ENCODE measurements at regions not wholly inside any gene's neighbourhood (a gene's known extent, or its start where the extent isn't known, plus 50 kb on each side); places are given as distances from the start of the nearest gene placed in this dataset.

DNA sequence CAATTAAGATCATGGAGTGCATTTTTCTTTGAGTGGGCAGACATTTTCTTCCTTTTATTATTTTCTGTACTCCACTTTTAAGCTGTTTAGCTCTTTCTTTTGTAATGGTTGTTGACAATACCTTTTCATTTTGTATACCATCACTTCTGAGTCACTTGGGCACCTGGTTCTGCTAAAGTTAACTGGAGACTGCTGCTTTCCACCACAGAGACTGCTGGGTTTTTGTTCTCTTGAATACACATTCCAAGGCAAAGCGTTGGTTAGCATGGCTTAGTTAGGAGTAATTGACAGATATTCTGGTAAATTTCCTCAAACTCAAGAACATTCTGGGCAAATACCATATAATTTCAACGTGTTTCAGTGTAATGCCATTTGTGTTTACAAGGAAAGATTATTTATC lies 541.9 kb upstream of the CELF2 start:
- no peak overlapping the region for H3K27ac ChIP-seq (ENCODE audit: low read length)
- H3K9me2 ChIP-seq (replicated peaks; ENCODE audit: insufficient read depth, low read length): no peaks in the 10 kb centered on the region
- H3K9me3 ChIP-seq (ENCODE audit: low read length): no peaks in the 10 kb centered on the region
- H3K4me1 ChIP-seq (ENCODE audit: low read length): no peaks in the 10 kb centered on the region
- no peaks in the 10 kb centered on the region for H3K36me3 ChIP-seq (ENCODE audit: insufficient read depth, low read length)
- no peaks in the 10 kb centered on the region for H3K27me3 ChIP-seq (ENCODE audit: low read length)
- H3K4me3 ChIP-seq (ENCODE audit: low read length): no peak overlapping the region
- no peak overlapping the region for H3K4me2 ChIP-seq (ENCODE audit: low read depth, low read length, poor library complexity, severe bottlenecking)
- no peaks in the 10 kb centered on the region for H3K79me2 ChIP-seq (ENCODE audit: low read length)
- H4K20me1 ChIP-seq (ENCODE audit: insufficient read depth, low read depth, low read length): no peaks in the 10 kb centered on the region
- H3K9ac ChIP-seq (ENCODE audit: low read length): no peak overlapping the region
- H2AFZ ChIP-seq (ENCODE audit: low read length): no peak overlapping the region
- DNase-seq: no peak

DNA sequence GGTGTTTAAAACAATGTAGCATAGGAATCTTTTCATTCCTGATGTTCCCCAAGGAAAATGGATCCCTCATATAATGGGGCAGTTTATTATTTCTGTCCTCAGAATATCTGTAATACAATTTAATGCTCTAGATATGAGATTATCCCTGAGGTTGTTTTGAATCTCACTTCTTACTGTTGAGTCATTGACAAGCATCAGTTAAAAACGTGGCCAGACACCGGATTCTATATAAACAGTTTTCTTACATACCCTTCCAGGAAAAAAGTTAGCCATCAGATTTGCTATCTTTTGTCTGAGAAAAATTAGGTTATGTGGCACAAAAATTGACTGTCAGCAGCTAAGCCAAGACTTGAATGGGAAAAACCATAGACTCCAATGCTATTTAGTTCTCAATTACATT lies 539.8 kb upstream of the CELF2 start:
- no peak overlapping the region for H3K27ac ChIP-seq (ENCODE audit: low read length)
- H3K27me3 ChIP-seq (ENCODE audit: low read length): no peaks in the 10 kb centered on the region
- no peaks in the 10 kb centered on the region for H3K4me1 ChIP-seq (ENCODE audit: low read length)
- no peak overlapping the region for H3K4me3 ChIP-seq (ENCODE audit: low read length)
- H3K9me3 ChIP-seq (ENCODE audit: low read length): no peaks in the 10 kb centered on the region
- DNase-seq: no peak
- no peak overlapping the region for H3K9ac ChIP-seq (ENCODE audit: low read length)
- H3K9me2 ChIP-seq (replicated peaks; ENCODE audit: insufficient read depth, low read length): no peaks in the 10 kb centered on the region
- H3K4me2 ChIP-seq (ENCODE audit: low read depth, low read length, poor library complexity, severe bottlenecking): no peak overlapping the region
- H2AFZ ChIP-seq (ENCODE audit: low read length): no peak overlapping the region
- no peaks in the 10 kb centered on the region for H3K36me3 ChIP-seq (ENCODE audit: insufficient read depth, low read length)
- H4K20me1 ChIP-seq (ENCODE audit: insufficient read depth, low read depth, low read length): no peaks in the 10 kb centered on the region
- no peaks in the 10 kb centered on the region for H3K79me2 ChIP-seq (ENCODE audit: low read length)

- Histone ChIP-seq H3K4me2 (ENCODE audit: low read depth, low read length, poor library complexity, severe bottlenecking) (no peak overlapping the region), H3K4me1 (ENCODE audit: low read length) (no peaks in the 10 kb centered on the region), H3K27ac (ENCODE audit: low read length) (no peak overlapping the region), H3K27me3 (ENCODE audit: low read length) (no peaks in the 10 kb centered on the region), H3K36me3 (ENCODE audit: insufficient read depth, low read length) (no peaks in the 10 kb centered on the region), H3K9me2 (replicated peaks; ENCODE audit: insufficient read depth, low read length) (no peaks in the 10 kb centered on the region), H3K9me3 (ENCODE audit: low read length) (no peaks in the 10 kb centered on the region), H3K4me3 (ENCODE audit: low read length) (no peak overlapping the region), H3K79me2 (ENCODE audit: low read length) (no peaks in the 10 kb centered on the region), H2AFZ (ENCODE audit: low read length) (no peak overlapping the region), H3K9ac (ENCODE audit: low read length) (no peak overlapping the region), H4K20me1 (ENCODE audit: insufficient read depth, low read depth, low read length) (no peaks in the 10 kb centered on the region)
- DNase-seq: no peak
These were observed 538.2 kb upstream of the CELF2 start for GRCh38 chr10:10479465-10479864.

DNA sequence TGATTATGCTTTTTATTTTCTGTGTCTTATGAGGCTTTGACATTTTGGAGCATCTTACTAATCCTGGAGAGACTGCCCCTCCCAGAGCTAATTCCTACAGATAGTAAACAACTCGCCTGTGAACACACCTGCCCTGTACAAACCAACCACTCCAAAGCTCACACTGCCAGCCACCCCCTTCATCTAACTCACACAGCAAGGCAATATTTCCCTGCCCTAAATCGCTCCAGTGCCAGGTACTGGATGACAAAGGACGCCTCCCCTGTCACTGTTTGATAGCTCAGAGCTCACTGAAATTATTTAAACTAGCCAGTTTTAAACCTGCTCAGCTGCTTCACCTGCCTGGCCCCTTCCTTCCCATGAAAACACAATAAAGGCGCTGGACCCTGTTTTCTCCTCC lies 535.1 kb upstream of the CELF2 start:
- Histone ChIP-seq H3K4me1 (ENCODE audit: low read length) (no peaks in the 10 kb centered on the region), H3K9ac (ENCODE audit: low read length) (no peak overlapping the region), H3K9me2 (replicated peaks; ENCODE audit: insufficient read depth, low read length) (no peaks in the 10 kb centered on the region), H2AFZ (ENCODE audit: low read length) (no peak overlapping the region), H3K4me3 (ENCODE audit: low read length) (no peak overlapping the region), H3K36me3 (ENCODE audit: insufficient read depth, low read length) (no peaks in the 10 kb centered on the region), H3K9me3 (ENCODE audit: low read length) (no peaks in the 10 kb centered on the region), H3K27me3 (ENCODE audit: low read length) (no peaks in the 10 kb centered on the region), H4K20me1 (ENCODE audit: insufficient read depth, low read depth, low read length) (no peaks in the 10 kb centered on the region), H3K27ac (ENCODE audit: low read length) (no peak overlapping the region), H3K4me2 (ENCODE audit: low read depth, low read length, poor library complexity, severe bottlenecking) (no peak overlapping the region), H3K79me2 (ENCODE audit: low read length) (no peaks in the 10 kb centered on the region)
- DNase-seq: no peak

DNA sequence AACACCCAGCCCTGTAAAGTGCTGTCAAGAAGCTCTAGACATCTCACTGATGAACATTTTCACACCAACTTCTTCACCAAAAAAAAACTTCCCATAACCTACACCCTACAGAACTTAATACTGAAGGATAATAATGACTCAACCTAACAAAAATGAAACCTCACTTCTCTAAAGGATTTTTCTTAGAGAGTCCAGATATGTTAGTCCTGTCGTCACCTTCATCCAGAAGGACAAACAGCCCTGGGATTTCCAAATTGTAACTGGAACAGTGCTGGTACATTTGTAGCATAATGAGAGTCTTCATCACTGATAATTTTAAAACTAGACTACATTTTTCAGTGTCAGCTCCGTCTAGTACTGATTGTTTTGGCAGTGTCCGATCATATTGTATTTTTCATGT lies 528.6 kb upstream of the CELF2 start:
- H3K9ac ChIP-seq (ENCODE audit: low read length): no peak overlapping the region
- no peak overlapping the region for H2AFZ ChIP-seq (ENCODE audit: low read length)
- H4K20me1 ChIP-seq (ENCODE audit: insufficient read depth, low read depth, low read length): no peaks in the 10 kb centered on the region
- no peaks in the 10 kb centered on the region for H3K27me3 ChIP-seq (ENCODE audit: low read length)
- H3K4me2 ChIP-seq (ENCODE audit: low read depth, low read length, poor library complexity, severe bottlenecking): no peak overlapping the region
- no peaks in the 10 kb centered on the region for H3K4me1 ChIP-seq (ENCODE audit: low read length)
- H3K79me2 ChIP-seq (ENCODE audit: low read length): no peaks in the 10 kb centered on the region
- H3K9me3 ChIP-seq (ENCODE audit: low read length): no peaks in the 10 kb centered on the region
- no peak overlapping the region for H3K27ac ChIP-seq (ENCODE audit: low read length)
- no peaks in the 10 kb centered on the region for H3K36me3 ChIP-seq (ENCODE audit: insufficient read depth, low read length)
- DNase-seq: no peak
- H3K9me2 ChIP-seq (replicated peaks; ENCODE audit: insufficient read depth, low read length): no peaks in the 10 kb centered on the region
- H3K4me3 ChIP-seq (ENCODE audit: low read length): no peak overlapping the region

DNA sequence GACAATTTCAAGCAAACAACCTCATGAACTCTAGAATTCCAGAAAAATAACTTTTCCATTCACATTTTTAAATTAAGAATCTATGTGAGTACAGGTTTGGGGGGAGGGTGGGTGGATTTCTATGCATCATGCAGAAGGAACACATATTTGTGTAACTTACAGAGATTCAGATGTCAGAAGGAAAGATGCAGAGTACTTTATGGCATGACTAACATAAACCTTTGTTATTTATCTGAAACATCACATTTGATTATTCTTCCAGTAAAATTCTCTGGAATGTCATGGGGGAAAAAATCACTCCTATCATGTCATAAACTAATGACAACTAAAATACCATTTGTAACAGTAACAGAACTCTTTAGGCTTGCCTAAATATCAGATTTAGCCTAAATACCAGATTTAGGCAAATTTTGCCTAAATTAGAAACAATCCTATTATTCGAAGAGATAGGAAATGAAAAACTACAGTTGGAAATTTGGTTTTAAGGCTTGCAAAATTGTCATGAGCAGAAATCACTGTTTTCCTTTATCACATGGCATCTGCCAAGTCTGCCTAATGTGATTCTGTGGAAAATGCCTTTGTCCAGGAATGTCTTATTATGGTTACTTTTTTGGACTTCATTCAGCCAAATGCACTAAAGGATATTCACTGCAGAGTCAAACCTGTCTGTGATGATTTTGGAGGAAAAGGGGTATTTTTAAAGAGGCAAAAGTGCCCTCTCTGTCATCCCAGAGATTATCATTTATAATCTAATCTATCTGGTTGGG lies 527.7 kb upstream of the CELF2 start:
- no peaks in the 10 kb centered on the region for H3K4me1 ChIP-seq (ENCODE audit: low read length)
- no peaks in the 10 kb centered on the region for H3K9me2 ChIP-seq (replicated peaks; ENCODE audit: insufficient read depth, low read length)
- H3K4me3 ChIP-seq (ENCODE audit: low read length): no peak overlapping the region
- H4K20me1 ChIP-seq (ENCODE audit: insufficient read depth, low read depth, low read length): no peaks in the 10 kb centered on the region
- H3K9me3 ChIP-seq (ENCODE audit: low read length): no peaks in the 10 kb centered on the region
- no peak overlapping the region for H3K4me2 ChIP-seq (ENCODE audit: low read depth, low read length, poor library complexity, severe bottlenecking)
- no peak overlapping the region for H3K9ac ChIP-seq (ENCODE audit: low read length)
- H3K27ac ChIP-seq (ENCODE audit: low read length): no peak overlapping the region
- H3K27me3 ChIP-seq (ENCODE audit: low read length): no peaks in the 10 kb centered on the region
- no peaks in the 10 kb centered on the region for H3K79me2 ChIP-seq (ENCODE audit: low read length)
- DNase-seq: no peak
- no peaks in the 10 kb centered on the region for H3K36me3 ChIP-seq (ENCODE audit: insufficient read depth, low read length)
- no peak overlapping the region for H2AFZ ChIP-seq (ENCODE audit: low read length)

DNA sequence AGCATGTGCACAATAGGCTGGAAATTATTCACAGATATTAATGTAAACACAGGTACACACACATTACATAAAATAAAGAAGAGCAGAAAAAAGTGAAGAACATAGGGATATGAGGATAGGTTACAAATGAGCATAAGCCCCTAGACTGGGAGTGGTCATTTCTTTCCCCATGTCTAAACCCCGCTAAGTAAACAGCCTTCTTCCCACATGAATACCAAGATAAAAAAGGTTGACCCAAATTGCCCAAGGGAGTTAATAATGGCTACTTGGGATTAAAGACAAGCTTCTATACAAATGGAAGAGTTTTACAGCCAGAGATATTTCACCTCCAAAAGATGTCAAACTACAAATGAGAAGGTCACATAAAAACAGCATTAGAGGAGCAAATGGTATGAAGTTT lies 527.1 kb upstream of the CELF2 start:
- no peaks in the 10 kb centered on the region for H3K79me2 ChIP-seq (ENCODE audit: low read length)
- H4K20me1 ChIP-seq (ENCODE audit: insufficient read depth, low read depth, low read length): no peaks in the 10 kb centered on the region
- H3K9ac ChIP-seq (ENCODE audit: low read length): no peak overlapping the region
- H2AFZ ChIP-seq (ENCODE audit: low read length): no peak overlapping the region
- no peaks in the 10 kb centered on the region for H3K9me3 ChIP-seq (ENCODE audit: low read length)
- no peaks in the 10 kb centered on the region for H3K9me2 ChIP-seq (replicated peaks; ENCODE audit: insufficient read depth, low read length)
- H3K4me1 ChIP-seq (ENCODE audit: low read length): no peaks in the 10 kb centered on the region
- no peak for DNase-seq
- H3K4me3 ChIP-seq (ENCODE audit: low read length): no peak overlapping the region
- H3K36me3 ChIP-seq (ENCODE audit: insufficient read depth, low read length): no peaks in the 10 kb centered on the region
- H3K4me2 ChIP-seq (ENCODE audit: low read depth, low read length, poor library complexity, severe bottlenecking): no peak overlapping the region
- H3K27ac ChIP-seq (ENCODE audit: low read length): no peak overlapping the region
- H3K27me3 ChIP-seq (ENCODE audit: low read length): no peaks in the 10 kb centered on the region

GRCh38 chr10:10492420-10492819 lies 525.3 kb upstream of the CELF2 start:
- H3K4me2 ChIP-seq (ENCODE audit: low read depth, low read length, poor library complexity, severe bottlenecking): no peak overlapping the region
- no peaks in the 10 kb centered on the region for H3K27me3 ChIP-seq (ENCODE audit: low read length)
- H3K4me1 ChIP-seq (ENCODE audit: low read length): no peaks in the 10 kb centered on the region
- no peaks in the 10 kb centered on the region for H3K36me3 ChIP-seq (ENCODE audit: insufficient read depth, low read length)
- H4K20me1 ChIP-seq (ENCODE audit: insufficient read depth, low read depth, low read length): no peaks in the 10 kb centered on the region
- no peaks in the 10 kb centered on the region for H3K79me2 ChIP-seq (ENCODE audit: low read length)
- H3K27ac ChIP-seq (ENCODE audit: low read length): no peak overlapping the region
- H3K9me3 ChIP-seq (ENCODE audit: low read length): no peaks in the 10 kb centered on the region
- no peak for DNase-seq
- H3K4me3 ChIP-seq (ENCODE audit: low read length): no peak overlapping the region
- no peaks in the 10 kb centered on the region for H3K9me2 ChIP-seq (replicated peaks; ENCODE audit: insufficient read depth, low read length)
- H2AFZ ChIP-seq (ENCODE audit: low read length): no peak overlapping the region
- H3K9ac ChIP-seq (ENCODE audit: low read length): no peak overlapping the region

Measured in Karpas-422 (cell line).